Fibroblast of lung (primary cell): ENCODE measurements at regions not wholly inside any gene's neighbourhood (a gene's known extent, or its start where the extent isn't known, plus 50 kb on each side); places are given as distances from the start of the nearest gene placed in this dataset.

Experiments
- DNase-seq, 2 donors: peaks; one replicate each; pipeline versions ENCODE4 v3.0.0 to v3.0.0-alpha.2; 2010; ENCODE audit warnings: low read depth in 2 of 2
- H2AFZ ChIP-seq: 2 replicates; pipeline ENCODE4 v1.5.1; 2012; ENCODE audit warnings: low read length, control low read depth, inconsistent platforms
- H3K27ac ChIP-seq: 2 replicates; pipeline ENCODE4 v1.5.1; 2011; ENCODE audit warnings: low read length, control low read depth; ENCODE audit not compliant: insufficient read depth
- H3K27me3 ChIP-seq: 2 replicates; pipeline ENCODE4 v1.5.1; 2011; ENCODE audit warnings: mild to moderate bottlenecking, low read length; ENCODE audit not compliant: control insufficient read depth, insufficient read depth
- H3K36me3 ChIP-seq: 2 replicates; pipeline ENCODE4 v1.5.1; 2011; ENCODE audit warnings: low read length; ENCODE audit not compliant: control insufficient read depth, insufficient read depth
- H3K4me1 ChIP-seq: 2 replicates; pipeline ENCODE4 v1.5.1; 2011; ENCODE audit warnings: low read length; ENCODE audit not compliant: control insufficient read depth, insufficient read depth; ENCODE audit errors: extremely low read depth
- H3K4me2 ChIP-seq: 2 replicates; pipeline ENCODE4 v1.5.1; 2011; ENCODE audit warnings: low read length, control low read depth; ENCODE audit not compliant: insufficient read depth; ENCODE audit errors: extremely low read depth
- H3K4me3 ChIP-seq, 4 experiments: fragments of 200-600 bp in 1 of 4; sonication (generic) in 1 of 4; replicated peaks in 1 of 4; 2 replicates each; pipeline ENCODE4 v1.5.1; 2011 to 2016; ENCODE audit warnings: low read length in 4 of 4, low read depth in 3 of 4, mild to moderate bottlenecking in 3 of 4, control low read depth in 2 of 4, inconsistent platforms in 1 of 4, mixed read lengths in 1 of 4; ENCODE audit not compliant: insufficient read depth in 1 of 4; ENCODE audit errors: control extremely low read depth in 1 of 4
- H3K79me2 ChIP-seq: 2 replicates; pipeline ENCODE4 v1.5.1; 2012; ENCODE audit warnings: mild to moderate bottlenecking, low read length, inconsistent platforms; ENCODE audit not compliant: control insufficient read depth, insufficient read depth
- H3K9ac ChIP-seq: 2 replicates; pipeline ENCODE4 v1.5.1; 2011; ENCODE audit warnings: mild to moderate bottlenecking, low read length, control low read depth; ENCODE audit not compliant: insufficient read depth
- H3K9me3 ChIP-seq: 2 replicates; pipeline ENCODE4 v1.5.1; 2012; ENCODE audit warnings: low read depth, low read length; ENCODE audit not compliant: control insufficient read depth, insufficient read depth
- H4K20me1 ChIP-seq: 2 replicates; pipeline ENCODE4 v1.5.1; 2011; ENCODE audit warnings: low read length; ENCODE audit not compliant: control insufficient read depth, insufficient read depth; ENCODE audit errors: extremely low read depth
- EZH2 ChIP-seq: IDR thresholded peaks from 2 replicates; pipeline ENCODE4 v1.5.1; 2012; ENCODE audit warnings: low read length, control low read depth, mild to moderate bottlenecking; ENCODE audit errors: missing control alignments
- TF ChIP-seq, protein P1 (sequence below), 2 donors: IDR thresholded peaks in 1 of 2; conservative IDR thresholded peaks in 1 of 2; 1 replicate in 1 of 2; 2 replicates in 1 of 2; pipeline ENCODE4 v1.5.1; 2011 to 2012; ENCODE audit warnings: low read length in 2 of 2, control low read depth in 1 of 2, inconsistent platforms in 1 of 2, low read depth in 1 of 2, mild to moderate bottlenecking in 1 of 2

DNA sequence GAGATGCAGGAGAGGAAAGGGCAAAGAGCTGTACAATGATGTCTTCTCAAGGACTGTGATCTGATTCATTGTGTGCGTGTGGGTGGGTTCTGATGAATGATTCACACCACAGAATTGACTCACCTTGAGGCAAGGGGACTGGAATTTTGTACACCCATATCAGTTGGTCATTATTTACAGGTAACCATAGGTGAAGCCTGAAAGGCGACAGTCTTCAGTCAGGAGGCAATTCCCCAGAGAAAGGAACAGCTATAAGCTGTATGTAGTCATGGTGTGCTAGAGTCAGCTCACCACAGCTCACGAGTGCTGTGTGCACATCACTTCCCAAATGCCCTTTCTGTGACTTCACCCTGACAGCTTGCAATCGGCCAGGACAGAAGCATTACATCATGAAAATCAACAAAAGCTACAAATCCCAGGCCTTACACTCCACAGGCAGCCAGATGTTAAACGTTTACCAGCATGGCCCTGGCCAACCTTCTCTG, 87.6 kb upstream of the RPS23 start:
- no peak overlapping the region for H3K9ac ChIP-seq
- H3K4me3 ChIP-seq = no peak overlapping the region
- no peaks in the 10 kb centered on the region for H3K27me3 ChIP-seq
- no peaks in the 10 kb centered on the region for H3K36me3 ChIP-seq
- no peaks in the 10 kb centered on the region for H4K20me1 ChIP-seq
- no peak overlapping the region for H2AFZ ChIP-seq
- H3K9me3 ChIP-seq = no peaks in the 10 kb centered on the region
- H3K79me2 ChIP-seq = no peaks in the 10 kb centered on the region
- DNase-seq = peak; percentile 87 to 89
- no peak overlapping the region for H3K4me2 ChIP-seq
- no peak overlapping the region for H3K27ac ChIP-seq
- H3K4me1 ChIP-seq = no peaks in the 10 kb centered on the region
- TF ChIP-seq, protein P1, sequence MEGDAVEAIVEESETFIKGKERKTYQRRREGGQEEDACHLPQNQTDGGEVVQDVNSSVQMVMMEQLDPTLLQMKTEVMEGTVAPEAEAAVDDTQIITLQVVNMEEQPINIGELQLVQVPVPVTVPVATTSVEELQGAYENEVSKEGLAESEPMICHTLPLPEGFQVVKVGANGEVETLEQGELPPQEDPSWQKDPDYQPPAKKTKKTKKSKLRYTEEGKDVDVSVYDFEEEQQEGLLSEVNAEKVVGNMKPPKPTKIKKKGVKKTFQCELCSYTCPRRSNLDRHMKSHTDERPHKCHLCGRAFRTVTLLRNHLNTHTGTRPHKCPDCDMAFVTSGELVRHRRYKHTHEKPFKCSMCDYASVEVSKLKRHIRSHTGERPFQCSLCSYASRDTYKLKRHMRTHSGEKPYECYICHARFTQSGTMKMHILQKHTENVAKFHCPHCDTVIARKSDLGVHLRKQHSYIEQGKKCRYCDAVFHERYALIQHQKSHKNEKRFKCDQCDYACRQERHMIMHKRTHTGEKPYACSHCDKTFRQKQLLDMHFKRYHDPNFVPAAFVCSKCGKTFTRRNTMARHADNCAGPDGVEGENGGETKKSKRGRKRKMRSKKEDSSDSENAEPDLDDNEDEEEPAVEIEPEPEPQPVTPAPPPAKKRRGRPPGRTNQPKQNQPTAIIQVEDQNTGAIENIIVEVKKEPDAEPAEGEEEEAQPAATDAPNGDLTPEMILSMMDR (conservative IDR thresholded peaks at IDR 0.05 in 1 of 2, IDR thresholded peaks at IDR 0.05 in 1 of 2; ENCODE audit: low read depth in 1 of 2, low read length in 2 of 2) = no peak
- no peak for TF ChIP-seq EZH2

DNA sequence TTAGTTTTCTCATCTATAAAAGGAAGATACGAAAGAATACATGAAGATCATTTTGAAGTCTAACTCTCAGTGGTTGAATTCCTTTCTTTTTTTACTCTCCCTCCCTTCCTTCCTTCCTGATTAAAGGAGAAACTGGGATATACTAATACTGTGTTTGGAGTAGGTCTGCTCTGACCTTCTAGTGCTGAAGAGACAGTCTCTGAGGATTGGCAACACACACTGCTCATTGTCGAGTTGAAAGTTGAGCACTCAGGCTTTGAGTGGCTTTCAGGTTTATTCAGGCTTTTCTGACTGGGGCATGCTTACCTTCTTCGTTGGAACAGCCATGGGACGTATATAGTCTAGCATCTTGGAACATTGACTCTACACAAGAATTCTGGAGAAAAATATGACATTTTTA, 86.9 kb upstream of the RPS23 start:
- H3K27me3 ChIP-seq = no peaks in the 10 kb centered on the region
- DNase-seq = no peak
- no peak overlapping the region for H3K4me2 ChIP-seq
- H2AFZ ChIP-seq = no peak overlapping the region
- H3K27ac ChIP-seq = no peak overlapping the region
- TF ChIP-seq EZH2 = no peak
- TF ChIP-seq, protein P1 (conservative IDR thresholded peaks at IDR 0.05 in 1 of 2, IDR thresholded peaks at IDR 0.05 in 1 of 2; ENCODE audit: low read depth in 1 of 2, low read length in 2 of 2) = no peak
- no peaks in the 10 kb centered on the region for H3K36me3 ChIP-seq
- H3K9me3 ChIP-seq = no peaks in the 10 kb centered on the region
- H3K79me2 ChIP-seq = no peaks in the 10 kb centered on the region
- H4K20me1 ChIP-seq = no peaks in the 10 kb centered on the region
- no peak overlapping the region for H3K4me3 ChIP-seq
- H3K9ac ChIP-seq = no peak overlapping the region
- H3K4me1 ChIP-seq = no peaks in the 10 kb centered on the region

GRCh38 chr5:82364497-82364896, 86.3 kb upstream of the RPS23 start:
- Histone ChIP-seq H2AFZ (peak overlapping the region; percentile 55), H3K4me3 (no peak overlapping the region), H3K9me3 (no peaks in the 10 kb centered on the region), H3K4me2 (no peak overlapping the region), H3K36me3 (no peaks in the 10 kb centered on the region), H3K9ac (no peak overlapping the region), H3K27me3 (no peaks in the 10 kb centered on the region), H3K27ac (no peak overlapping the region), H3K4me1 (no peaks in the 10 kb centered on the region), H3K79me2 (no peaks in the 10 kb centered on the region), H4K20me1 (no peaks in the 10 kb centered on the region)
- TF ChIP-seq, protein P1 (conservative IDR thresholded peaks at IDR 0.05 in 1 of 2, IDR thresholded peaks at IDR 0.05 in 1 of 2; ENCODE audit: low read depth in 1 of 2, low read length in 2 of 2) = peak; percentile 55 to 61
- no peak for TF ChIP-seq EZH2
- DNase-seq = peak; percentile 62 to 89
